GM13977 (cell line): ENCODE measurements at regions not wholly inside any gene's neighbourhood (a gene's known extent, or its start where the extent isn't known, plus 50 kb on each side); places are given as distances from the start of the nearest gene placed in this dataset.

ENCODE experiments used
- DNase-seq: peaks from one replicate; pipeline ENCODE4 v3.0.0; 2012; ENCODE audit warnings: low spot score
- in situ Hi-C: fragments of 300-500 bp; cut with MboI; formaldehyde crosslinking; loops from one replicate; pipeline ENCODE4 v1.12.0; 2022; ENCODE audit warnings: low sequenced_read_pairs, low pct_unique_long_range_greater_than_20kb, mixed read lengths, inconsistent platforms; ENCODE audit not compliant: unreplicated experiment
- TF ChIP-seq, protein P1 (sequence below): IDR thresholded peaks from 2 replicates; pipeline ENCODE4 v1.5.1; 2012; ENCODE audit warnings: mild to moderate bottlenecking, control low read depth; ENCODE audit not compliant: insufficient read depth; ENCODE audit errors: extremely low read depth, missing control alignments

DNA sequence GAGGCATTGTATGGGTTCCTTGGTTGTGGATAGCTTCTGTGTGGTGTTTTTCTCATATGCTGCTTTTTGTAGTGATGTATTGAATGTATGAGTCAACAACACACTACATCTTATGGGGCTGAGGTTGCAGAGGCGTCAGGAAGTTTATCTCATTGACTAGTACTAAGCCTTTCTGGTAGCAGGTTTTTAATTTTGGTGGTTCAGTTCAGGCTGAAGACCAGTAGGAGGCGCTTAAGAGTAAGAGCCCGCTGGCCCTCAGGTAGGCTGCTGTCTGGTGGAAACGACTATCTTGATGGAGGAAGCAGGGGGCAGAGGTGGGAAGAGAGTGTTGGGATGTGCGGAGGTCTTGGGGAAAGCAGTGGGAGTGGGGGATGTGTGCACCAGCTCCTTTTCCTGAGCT is 62.4 kb downstream of the RTP4 start:
- no peak for DNase-seq
- TF ChIP-seq, protein P1, sequence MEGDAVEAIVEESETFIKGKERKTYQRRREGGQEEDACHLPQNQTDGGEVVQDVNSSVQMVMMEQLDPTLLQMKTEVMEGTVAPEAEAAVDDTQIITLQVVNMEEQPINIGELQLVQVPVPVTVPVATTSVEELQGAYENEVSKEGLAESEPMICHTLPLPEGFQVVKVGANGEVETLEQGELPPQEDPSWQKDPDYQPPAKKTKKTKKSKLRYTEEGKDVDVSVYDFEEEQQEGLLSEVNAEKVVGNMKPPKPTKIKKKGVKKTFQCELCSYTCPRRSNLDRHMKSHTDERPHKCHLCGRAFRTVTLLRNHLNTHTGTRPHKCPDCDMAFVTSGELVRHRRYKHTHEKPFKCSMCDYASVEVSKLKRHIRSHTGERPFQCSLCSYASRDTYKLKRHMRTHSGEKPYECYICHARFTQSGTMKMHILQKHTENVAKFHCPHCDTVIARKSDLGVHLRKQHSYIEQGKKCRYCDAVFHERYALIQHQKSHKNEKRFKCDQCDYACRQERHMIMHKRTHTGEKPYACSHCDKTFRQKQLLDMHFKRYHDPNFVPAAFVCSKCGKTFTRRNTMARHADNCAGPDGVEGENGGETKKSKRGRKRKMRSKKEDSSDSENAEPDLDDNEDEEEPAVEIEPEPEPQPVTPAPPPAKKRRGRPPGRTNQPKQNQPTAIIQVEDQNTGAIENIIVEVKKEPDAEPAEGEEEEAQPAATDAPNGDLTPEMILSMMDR = peak; percentile 38
- in situ Hi-C loops = no loop called here
